HUES48 (cell line): ENCODE measurements at regions not wholly inside any gene's neighbourhood (a gene's known extent, or its start where the extent isn't known, plus 50 kb on each side); places are given as distances from the start of the nearest gene placed in this dataset.

ENCODE experiments used
- H3K27ac ChIP-seq: one replicate; pipeline ENCODE4 v1.7.0; 2013; ENCODE audit warnings: low read depth, low read length, inconsistent platforms
- H3K27me3 ChIP-seq: 2 replicates; pipeline ENCODE4 v1.6.1; 2013; ENCODE audit warnings: mild to moderate bottlenecking, low read length; ENCODE audit not compliant: control insufficient read depth, insufficient read depth
- H3K36me3 ChIP-seq: 2 replicates; pipeline ENCODE4 v1.6.1; 2013; ENCODE audit warnings: low read length; ENCODE audit not compliant: control insufficient read depth, insufficient read depth
- H3K4me1 ChIP-seq: 2 replicates; pipeline ENCODE4 v1.6.1; 2013; ENCODE audit warnings: mild to moderate bottlenecking, low read length; ENCODE audit not compliant: control insufficient read depth, insufficient read depth
- H3K4me3 ChIP-seq: 2 replicates; pipeline ENCODE4 v1.5.1; 2013; ENCODE audit warnings: mild to moderate bottlenecking, low read depth, low read length
- H3K9ac ChIP-seq: 2 replicates; pipeline ENCODE4 v1.6.1; 2013; ENCODE audit warnings: mild to moderate bottlenecking, low read depth, low read length, moderate library complexity
- H3K9me3 ChIP-seq: 2 replicates; pipeline ENCODE4 v1.6.1; 2013; ENCODE audit warnings: low read length; ENCODE audit not compliant: control insufficient read depth, insufficient read depth

DNA sequence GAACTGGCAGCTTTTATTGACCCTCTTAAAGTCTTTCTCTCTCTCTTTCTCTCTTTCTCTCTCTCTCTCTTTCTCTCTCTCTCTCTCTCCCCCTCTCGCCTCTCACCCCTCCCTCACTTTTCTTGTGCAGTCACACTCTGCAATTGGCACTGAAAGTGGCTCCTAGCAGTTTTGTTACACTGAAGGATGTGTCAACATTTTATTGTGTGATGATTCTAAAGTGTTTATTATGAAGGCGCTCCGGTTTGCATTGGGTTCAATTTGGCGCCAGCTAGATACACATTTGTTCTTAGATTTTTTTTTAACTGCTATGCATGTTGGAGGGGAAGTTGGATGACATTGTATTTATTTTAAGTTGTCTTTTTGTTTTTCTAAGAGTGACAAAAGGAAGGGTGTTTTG, 64.0 kb upstream of the CHRM3 start:
- no peak overlapping the region for H3K27ac ChIP-seq
- H3K4me3 ChIP-seq: no peak overlapping the region
- no peaks in the 10 kb centered on the region for H3K36me3 ChIP-seq
- H3K9me3 ChIP-seq: no peaks in the 10 kb centered on the region
- H3K9ac ChIP-seq: no peak overlapping the region
- no peaks in the 10 kb centered on the region for H3K27me3 ChIP-seq
- H3K4me1 ChIP-seq: no peaks in the 10 kb centered on the region

DNA sequence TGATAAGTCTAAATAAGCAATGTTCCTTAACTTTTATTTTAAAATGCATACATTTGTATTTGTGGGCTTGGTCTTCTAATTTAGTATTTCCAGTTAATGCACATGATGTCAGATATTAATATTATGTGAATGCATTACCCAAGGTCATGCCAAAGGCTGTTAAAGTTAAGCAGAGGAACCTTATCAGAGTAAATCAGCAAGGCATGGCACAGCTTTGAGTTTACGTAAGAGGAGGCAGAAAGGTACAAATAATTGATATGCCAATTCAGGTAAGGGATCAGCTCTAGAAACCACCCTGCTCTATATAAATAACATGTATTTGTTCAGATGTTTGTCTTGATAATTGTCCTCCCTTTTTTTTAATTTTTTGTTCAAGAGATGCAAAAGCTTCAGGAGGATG, 64.5 kb upstream of the CHRM3 start:
- Histone ChIP-seq H3K9ac (no peak overlapping the region), H3K4me3 (no peak overlapping the region), H3K27me3 (no peaks in the 10 kb centered on the region), H3K9me3 (no peaks in the 10 kb centered on the region), H3K4me1 (no peaks in the 10 kb centered on the region), H3K36me3 (no peaks in the 10 kb centered on the region), H3K27ac (no peak overlapping the region)

DNA sequence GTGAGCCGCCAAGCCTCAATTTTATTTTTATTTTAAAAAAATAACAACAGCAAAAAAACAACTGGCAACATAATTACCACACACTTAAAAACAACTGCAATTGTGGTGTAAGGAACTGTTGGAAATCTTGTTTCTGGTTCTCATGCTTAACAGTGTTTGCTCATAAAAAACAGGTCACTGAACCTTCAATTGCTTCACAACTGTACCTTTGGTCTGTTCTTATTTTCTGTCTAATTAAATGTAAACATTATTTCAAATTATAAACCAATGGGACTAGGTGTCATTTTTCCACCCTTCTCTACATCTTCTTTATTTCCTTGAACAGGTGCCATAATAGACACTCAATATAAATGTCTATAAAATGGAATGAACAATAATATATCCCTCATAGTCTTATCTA, 68.4 kb upstream of the CHRM3 start:
- Histone ChIP-seq H3K9ac (no peak overlapping the region), H3K27ac (no peak overlapping the region), H3K4me1 (no peaks in the 10 kb centered on the region), H3K9me3 (no peaks in the 10 kb centered on the region), H3K4me3 (no peak overlapping the region), H3K36me3 (no peaks in the 10 kb centered on the region), H3K27me3 (no peaks in the 10 kb centered on the region)

DNA sequence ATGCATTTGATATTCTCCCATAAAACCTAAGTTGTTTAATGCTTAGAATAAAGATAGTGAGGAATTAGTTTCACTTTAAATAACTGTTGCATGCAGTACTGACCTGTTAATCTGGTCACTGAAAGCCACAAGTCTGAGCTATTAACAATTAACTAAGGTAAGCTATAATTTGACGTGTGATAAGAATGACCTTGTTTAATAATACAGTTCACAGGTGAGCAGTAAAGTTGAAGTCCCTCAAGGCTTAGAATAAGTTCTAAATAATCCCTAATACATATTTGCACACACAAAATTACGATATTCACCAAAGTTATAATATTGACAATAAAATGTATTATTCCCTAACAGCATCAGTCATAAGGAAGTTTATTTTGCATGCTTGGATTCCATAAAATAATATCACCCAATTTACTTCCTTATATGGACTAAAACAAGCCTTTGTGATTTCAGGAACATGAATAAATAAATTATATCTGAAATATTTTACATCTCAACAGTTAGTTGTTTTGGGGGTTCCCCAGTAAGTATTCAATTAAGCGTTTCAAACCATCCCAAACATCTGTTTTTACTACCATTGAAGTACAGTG, 70.6 kb upstream of the CHRM3 start:
- no peak overlapping the region for H3K27ac ChIP-seq
- H3K4me3 ChIP-seq: no peak overlapping the region
- H3K27me3 ChIP-seq: no peaks in the 10 kb centered on the region
- H3K9me3 ChIP-seq: no peaks in the 10 kb centered on the region
- no peaks in the 10 kb centered on the region for H3K36me3 ChIP-seq
- no peak overlapping the region for H3K9ac ChIP-seq
- no peaks in the 10 kb centered on the region for H3K4me1 ChIP-seq

DNA sequence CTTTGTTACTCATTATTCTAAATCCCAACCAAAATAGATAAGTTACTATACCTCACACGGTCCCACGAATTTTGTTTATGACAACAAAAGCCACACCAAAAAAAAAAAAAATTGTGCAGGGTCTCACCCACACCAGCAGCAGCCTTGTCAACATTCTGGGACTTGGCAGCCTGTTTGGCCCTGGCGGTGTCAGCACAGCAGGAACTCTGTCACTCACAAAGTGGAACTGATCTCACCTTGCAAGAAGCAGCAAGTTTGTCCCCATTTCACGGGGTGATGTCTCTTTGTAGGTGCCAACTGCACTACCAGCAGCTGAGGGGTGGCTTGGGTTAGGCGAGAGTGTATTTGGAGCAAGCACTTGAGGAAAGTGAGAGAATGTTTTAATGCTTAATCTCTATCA, 75.0 kb upstream of the CHRM3 start:
- no peaks in the 10 kb centered on the region for H3K36me3 ChIP-seq
- no peaks in the 10 kb centered on the region for H3K9me3 ChIP-seq
- H3K4me1 ChIP-seq: peaks cover 6% of the 10 kb centered on the region; the same call in 1 of the 2 replicates
- H3K9ac ChIP-seq: no peak overlapping the region
- H3K4me3 ChIP-seq: no peak overlapping the region
- no peak overlapping the region for H3K27ac ChIP-seq
- H3K27me3 ChIP-seq: no peaks in the 10 kb centered on the region

DNA sequence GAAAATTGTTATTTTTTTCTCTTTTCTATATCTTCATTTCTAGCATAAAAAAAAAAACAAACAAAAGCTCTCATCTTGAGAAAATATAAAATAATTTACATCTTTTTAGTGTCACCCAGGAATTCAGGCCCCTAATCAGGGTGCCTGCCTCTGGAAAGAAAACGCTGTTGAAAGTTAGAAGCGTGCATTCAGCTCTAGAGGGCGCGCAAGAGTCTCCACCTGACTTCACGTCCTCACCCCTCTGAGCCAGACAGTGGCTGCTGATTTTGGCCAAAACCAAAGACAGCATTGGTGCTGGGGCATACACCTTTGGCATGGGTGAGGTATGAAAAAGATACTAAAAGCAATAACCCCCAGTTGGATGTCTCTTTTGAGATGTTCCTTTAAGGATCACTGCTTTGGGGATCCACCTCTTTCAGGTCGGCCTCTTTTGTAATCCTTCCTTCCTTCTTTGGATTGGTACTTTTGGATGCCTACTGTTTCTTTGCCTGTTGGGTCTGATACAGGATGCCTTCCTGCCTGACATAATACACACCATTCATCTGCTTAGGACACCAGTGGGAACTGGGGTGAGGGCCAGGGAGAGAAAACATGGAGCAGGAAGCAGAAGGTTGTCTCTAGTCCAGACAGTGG, 77.6 kb upstream of the CHRM3 start:
- Histone ChIP-seq H3K4me3 (no peak overlapping the region), H3K9me3 (no peaks in the 10 kb centered on the region), H3K27me3 (no peaks in the 10 kb centered on the region), H3K9ac (no peak overlapping the region), H3K27ac (no peak overlapping the region), H3K36me3 (no peaks in the 10 kb centered on the region), H3K4me1 (peaks cover 6% of the 10 kb centered on the region; the same call in 1 of the 2 replicates)

DNA sequence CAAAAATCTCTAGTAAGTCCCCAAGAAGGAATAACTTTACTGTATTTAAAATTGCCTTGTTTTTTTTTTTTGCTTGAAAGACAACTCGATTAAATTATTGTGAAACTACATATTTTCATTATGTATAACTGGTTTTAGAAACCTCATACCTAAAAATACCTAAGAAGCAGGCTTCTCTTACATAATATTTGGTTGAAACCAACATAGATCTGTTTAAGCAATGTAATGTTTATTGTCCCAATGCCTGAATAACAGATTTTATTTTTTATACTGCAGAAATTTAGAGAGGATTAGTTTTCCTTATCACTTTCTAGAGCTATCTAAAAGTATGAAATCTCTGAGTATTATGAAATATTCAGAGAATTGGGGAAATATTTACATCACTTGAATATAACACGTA, 78.5 kb upstream of the CHRM3 start:
- Histone ChIP-seq H3K9ac (no peak overlapping the region), H3K27me3 (no peaks in the 10 kb centered on the region), H3K4me3 (no peak overlapping the region), H3K36me3 (no peaks in the 10 kb centered on the region), H3K4me1 (peaks cover 6% of the 10 kb centered on the region; the same call in 1 of the 2 replicates), H3K9me3 (no peaks in the 10 kb centered on the region), H3K27ac (no peak overlapping the region)

DNA sequence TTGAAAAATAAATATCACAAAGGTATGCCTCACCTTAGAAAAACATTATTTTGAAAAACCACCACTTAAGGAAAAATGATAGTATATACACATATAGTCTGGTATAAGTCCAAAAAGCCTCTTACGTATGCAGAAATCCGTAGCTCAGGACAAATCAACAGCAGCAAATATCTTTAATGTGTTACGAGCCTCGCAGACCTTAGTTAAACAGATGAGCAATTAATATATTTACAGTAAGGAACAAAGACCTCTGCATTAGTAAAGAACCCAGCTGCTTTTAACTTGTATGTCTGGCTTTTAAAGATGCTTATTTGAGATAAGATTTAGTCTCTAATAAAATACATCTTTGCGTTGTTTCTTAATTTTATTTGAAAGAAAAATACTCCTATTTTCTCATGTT, 79.9 kb upstream of the CHRM3 start:
- Histone ChIP-seq H3K9ac (no peak overlapping the region), H3K4me3 (no peak overlapping the region), H3K4me1 (peaks cover 6% of the 10 kb centered on the region; the same call in 1 of the 2 replicates), H3K36me3 (no peaks in the 10 kb centered on the region), H3K27ac (no peak overlapping the region), H3K27me3 (no peaks in the 10 kb centered on the region), H3K9me3 (no peaks in the 10 kb centered on the region)

DNA sequence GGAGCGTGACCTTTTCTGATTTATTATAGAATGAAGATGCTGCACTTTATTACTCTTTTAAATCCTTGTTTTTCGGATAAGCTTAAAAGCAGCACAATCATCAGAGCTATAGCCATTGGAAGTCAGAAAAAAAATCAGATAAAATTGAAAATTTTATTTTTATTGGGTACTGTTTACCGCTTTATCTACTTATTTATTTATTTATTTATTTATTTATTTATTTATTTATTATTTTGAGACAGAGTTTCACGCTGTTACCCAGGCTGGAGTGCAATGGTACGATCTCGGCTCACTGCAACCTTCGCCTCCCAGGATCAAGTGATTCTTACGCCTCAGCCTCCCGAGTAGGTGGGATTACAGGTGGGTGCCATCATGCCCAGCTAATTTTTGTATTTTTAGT, 83.1 kb upstream of the CHRM3 start:
- H3K27me3 ChIP-seq: no peaks in the 10 kb centered on the region
- H3K9ac ChIP-seq: no peak overlapping the region
- no peak overlapping the region for H3K27ac ChIP-seq
- no peak overlapping the region for H3K4me3 ChIP-seq
- H3K36me3 ChIP-seq: no peaks in the 10 kb centered on the region
- no peaks in the 10 kb centered on the region; the same call in 1 of the 2 replicates for H3K4me1 ChIP-seq
- no peaks in the 10 kb centered on the region for H3K9me3 ChIP-seq

DNA sequence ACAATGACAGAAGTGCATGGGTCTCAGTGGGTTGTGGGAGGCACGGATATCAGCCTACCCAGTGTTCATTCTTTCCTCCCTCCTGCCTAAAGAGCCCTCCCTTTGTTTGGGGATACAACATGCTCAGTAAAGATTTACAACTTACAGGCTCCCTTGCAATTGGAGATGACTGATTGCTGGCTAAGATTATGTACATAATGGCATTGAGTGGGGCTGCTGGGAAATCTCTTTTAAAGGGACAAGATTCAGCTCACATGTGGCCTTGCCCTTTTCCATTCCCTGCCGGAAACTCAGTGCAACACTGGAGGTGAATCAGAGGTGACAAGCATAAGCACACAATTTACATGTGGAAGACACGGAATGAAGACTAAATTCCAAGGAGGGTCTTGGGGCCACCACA, 83.7 kb upstream of the CHRM3 start:
- Histone ChIP-seq H3K27me3 (no peaks in the 10 kb centered on the region), H3K36me3 (no peaks in the 10 kb centered on the region), H3K9me3 (no peaks in the 10 kb centered on the region), H3K27ac (no peak overlapping the region), H3K4me3 (no peak overlapping the region), H3K9ac (no peak overlapping the region), H3K4me1 (no peaks in the 10 kb centered on the region; the same call in 1 of the 2 replicates)

DNA sequence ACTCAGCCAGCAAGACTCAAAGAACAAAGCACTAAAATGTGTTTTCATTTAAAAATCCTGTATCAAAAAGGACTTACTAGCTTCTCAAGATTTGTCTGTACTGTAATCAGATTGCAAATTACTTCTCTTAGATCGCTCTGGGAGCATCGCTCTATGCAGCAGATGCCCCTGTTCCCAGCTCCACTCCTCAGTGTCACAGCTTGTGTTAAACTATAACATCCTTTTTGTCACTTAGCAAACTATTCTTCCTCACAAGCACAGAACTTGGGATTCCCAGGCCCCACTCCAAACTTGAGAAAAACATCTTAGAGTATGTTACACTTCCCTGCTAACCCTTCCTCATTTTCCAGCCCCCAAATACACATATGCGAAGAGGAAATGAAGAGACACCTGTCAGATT, 85.1 kb upstream of the CHRM3 start:
- Histone ChIP-seq H3K4me3 (no peak overlapping the region), H3K4me1 (no peaks in the 10 kb centered on the region), H3K9me3 (no peaks in the 10 kb centered on the region)

More for the DNA sequence above, 85.1 kb upstream of the CHRM3 start:
- H3K27me3 ChIP-seq: no peaks in the 10 kb centered on the region
- H3K36me3 ChIP-seq: no peaks in the 10 kb centered on the region
- H3K9ac ChIP-seq: no peak overlapping the region
- no peak overlapping the region for H3K27ac ChIP-seq
